HG02588 (cell line): ENCODE measurements at regions not wholly inside any gene's neighbourhood (a gene's known extent, or its start where the extent isn't known, plus 50 kb on each side); places are given as distances from the start of the nearest gene placed in this dataset.
A peak's percentile ranks its signal among the peaks of the same experiment; 100 is the strongest.
"Not testable (repeated sequence)": the region's sequence is repeated elsewhere in the genome, so short reads cannot be mapped to it uniquely, and the experiment has no call there.

Experiments
- ATAC-seq: cut with Tn5 transposase; IDR thresholded peaks from one replicate; pipeline ENCODE4 v1.9.1; 2021; ENCODE audit warnings: mild to moderate bottlenecking, moderate library complexity; ENCODE audit not compliant: unreplicated experiment

DNA sequence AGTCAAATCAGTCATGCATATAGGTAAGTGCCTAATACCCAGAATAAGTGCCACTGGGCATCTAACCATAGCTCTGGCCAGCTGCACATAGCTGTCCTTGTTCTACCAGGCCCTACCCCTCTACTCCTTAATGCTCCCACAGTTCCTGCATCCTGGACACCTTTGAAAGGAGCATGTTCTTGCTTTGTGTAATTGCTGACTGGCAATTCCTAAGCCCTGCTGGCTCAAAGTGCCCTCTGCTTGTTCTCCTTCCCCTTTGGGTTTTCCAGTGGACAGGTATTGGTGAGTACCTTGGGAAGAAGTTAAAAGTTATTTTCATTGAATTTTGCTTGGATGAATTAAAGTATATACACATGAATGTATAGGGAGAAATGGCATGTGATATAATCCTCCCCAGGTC is 516.4 kb downstream of the ETNK1 start:
- no peak for ATAC-seq

DNA sequence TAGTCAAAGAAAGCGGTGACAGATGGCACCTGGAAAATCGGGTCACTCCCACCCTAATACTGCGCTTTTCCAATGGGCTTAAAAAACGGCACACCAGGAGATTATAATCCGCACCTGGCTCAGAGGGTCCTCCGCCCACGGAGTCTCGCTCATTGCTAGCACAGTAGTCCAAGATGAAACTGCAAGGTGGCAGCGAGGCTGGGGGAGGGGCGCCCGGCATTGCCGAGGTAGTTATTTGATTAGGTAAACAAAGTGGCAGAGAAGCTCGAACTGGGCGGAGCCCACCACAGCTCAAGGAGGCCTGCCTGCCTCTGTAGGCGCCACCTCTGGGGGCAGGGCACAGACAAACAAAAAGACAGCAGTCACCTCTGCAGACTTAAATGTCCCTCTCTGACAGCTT is 521.1 kb downstream of the ETNK1 start:
- not testable (repeated sequence) for ATAC-seq

DNA sequence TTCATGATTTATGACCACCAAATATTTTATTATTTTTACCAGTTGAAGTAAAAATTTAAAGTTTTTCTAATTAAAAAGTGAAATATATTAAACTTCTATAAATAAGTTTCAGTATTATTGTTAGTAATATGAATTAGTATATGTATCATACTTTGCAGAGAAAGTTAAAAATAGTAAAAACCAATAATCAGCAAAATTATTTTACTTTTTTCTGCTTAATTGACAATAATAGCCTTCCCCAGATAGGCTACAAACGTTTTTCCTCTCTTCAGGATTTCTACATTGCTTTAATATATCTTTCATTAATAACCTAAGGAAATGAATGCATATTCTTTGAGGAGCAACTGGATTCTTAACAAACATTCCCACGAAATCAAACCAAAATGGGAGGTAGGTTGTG is 543.5 kb downstream of the ETNK1 start:
- ATAC-seq, result no peak

DNA sequence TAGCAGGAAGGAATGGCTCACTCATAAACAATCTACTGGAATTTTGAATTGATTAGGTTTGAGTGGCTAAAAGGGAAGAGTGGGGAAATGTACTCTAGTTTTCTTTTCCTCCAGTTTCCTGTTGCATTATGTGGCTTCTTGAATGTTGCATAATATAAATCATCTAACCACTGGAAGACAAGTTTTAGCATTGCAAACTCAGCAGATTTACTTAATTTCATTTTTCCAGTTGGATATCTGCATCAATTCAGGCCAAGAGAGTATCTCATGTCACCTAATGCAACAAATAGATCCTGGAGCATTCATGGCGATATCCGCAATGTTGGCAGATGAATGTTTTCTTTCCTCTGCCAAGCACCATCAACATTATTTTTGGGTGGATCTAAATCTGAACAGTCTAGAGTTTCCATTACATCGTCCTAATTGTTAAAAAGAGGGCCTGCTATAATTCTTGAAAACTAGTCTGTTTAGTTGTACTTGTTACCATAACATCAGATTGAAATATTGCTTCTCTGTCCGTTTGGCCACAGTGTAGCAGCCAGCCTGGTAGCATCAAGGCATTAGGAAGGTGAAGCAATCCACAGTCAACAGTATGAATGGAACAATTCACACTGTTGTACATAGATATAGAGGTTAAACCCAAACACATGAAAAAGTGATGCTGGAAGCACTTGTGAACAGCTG is 544.2 kb downstream of the ETNK1 start:
- no peak for ATAC-seq

DNA sequence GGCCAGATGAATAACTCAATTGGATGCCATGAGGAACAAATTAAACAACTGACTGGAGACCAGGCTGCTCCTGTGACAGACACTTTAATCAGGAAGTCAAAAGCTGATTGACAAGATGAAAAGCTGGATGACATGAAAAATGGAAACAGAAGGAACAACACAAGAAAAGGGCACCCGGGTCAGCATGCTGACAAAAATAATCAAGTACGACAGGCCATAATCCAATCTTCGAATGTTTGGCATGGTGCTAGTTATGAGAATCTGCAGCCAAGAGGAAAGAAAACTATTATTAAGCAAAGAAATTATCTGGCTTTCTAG is 544.7 kb downstream of the ETNK1 start:
- no peak for ATAC-seq

GRCh38 chr12:23174917-23175316 is 549.9 kb downstream of the ETNK1 start:
- no peak for ATAC-seq

GRCh38 chr12:23185346-23185745 is 560.4 kb downstream of the ETNK1 start:
- ATAC-seq, result no peak

DNA sequence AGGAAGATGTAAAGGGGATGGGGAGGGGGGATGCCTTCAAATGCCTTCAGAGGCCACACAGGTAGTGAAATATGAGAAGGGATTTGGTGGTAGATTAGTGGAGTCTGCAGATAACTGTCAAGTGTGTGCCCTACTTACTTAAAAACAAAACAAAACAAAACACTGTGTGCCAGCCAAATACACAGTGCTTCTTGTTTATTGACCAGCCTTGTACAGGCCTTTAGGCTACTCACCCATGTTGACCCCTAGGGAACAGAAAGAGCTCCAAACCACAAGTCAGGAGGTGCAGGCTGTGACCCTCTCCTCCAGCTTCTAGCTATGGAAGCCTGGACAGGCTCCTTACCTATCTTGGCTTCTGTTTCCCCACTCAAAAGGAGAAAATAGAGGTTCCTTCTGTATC is 562.0 kb downstream of the ETNK1 start:
- no peak for ATAC-seq

DNA sequence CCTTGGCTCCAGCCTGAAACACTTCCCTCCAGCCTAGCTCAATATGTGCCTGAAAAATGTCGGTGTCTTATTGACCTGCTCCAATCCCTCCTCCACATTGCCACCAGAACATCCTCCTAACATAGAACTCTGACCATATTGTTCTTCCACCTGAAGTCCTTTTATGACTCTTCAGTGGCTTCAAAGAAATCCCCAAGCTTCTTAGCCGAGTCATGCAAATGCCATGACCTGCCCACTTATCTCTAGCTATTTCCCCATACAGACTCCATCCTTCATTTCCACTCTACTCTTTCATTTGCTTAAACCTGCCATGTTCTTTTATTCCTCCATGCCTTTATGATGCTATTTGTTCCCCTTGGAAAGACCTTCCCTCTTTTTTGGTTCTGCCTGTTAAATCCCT is 568.6 kb downstream of the ETNK1 start:
- no peak for ATAC-seq

GRCh38 chr12:23197266-23197665 is 572.3 kb downstream of the ETNK1 start:
- ATAC-seq, result no peak

- ATAC-seq, result no peak
These were observed 577.8 kb downstream of the ETNK1 start for GRCh38 chr12:23202728-23203127.

GRCh38 chr12:23204933-23205778 is 580.2 kb downstream of the ETNK1 start:
- ATAC-seq, result peak; percentile 81

- no peak for ATAC-seq
These were observed 584.8 kb downstream of the ETNK1 start for GRCh38 chr12:23209793-23210192.

GRCh38 chr12:23210573-23210972 is 585.6 kb downstream of the ETNK1 start:
- no peak for ATAC-seq

DNA sequence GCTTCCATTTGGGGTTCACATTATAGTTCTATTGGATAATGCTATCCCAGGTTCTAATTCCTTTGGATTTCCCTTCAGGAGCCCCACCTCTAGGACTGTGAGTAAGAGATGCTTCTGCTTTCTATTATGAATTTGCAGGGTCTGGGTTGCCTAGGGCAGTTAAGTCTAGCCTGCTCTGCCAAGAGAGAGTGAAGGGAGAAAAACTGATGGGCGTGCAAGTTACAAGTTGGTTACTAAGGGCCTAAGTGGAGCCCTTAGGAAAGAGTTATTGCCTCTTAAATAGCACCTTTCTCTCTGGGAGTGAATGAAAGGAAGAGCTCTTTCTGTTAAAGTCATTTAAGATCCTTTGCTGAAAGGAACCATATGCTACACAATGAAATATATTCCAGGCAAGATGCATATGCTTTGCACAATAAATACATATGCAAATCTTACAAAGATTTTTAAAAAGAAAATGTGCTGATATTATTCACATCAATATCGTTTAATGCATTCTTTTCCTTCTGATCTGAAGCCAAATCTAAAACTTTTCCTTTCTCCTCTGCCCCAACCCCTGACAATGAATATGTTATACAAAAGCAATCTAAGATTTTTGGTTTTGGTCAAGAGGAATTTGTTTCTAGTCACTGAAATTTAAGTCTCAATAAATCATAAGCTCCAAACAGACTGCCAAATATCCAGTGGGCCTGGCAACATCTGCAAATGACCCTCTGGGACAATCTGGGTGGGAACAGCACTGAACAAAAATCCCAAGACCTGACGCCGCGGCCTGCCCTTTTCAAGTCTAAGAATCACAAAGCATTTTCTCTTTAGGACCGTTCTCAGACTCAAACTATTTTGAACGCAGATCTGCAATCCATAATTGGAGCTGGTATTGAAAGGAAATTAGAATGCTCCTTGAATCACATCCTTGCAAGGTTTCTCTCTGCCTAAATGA is 586.7 kb downstream of the ETNK1 start:
- no peak for ATAC-seq

DNA sequence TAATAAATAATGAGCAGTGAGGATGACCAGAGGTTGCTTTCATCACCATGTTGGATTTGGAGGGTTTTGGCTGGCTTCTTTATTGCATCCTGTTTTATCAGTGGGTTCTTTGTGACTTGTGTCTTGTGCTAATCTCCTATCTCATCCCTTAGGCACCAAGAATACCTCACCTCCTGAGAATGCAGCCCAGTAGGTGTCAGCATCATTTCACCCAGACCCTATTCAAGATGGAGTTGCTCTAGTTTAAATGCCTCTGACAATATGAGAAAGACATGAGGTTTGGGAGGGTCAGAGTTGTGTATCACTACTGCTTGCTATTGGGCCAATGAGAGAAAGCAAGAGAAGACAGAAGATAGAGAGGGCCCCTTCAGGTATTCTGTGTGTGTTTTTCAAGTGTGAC is 592.2 kb downstream of the ETNK1 start:
- ATAC-seq, result no peak

DNA sequence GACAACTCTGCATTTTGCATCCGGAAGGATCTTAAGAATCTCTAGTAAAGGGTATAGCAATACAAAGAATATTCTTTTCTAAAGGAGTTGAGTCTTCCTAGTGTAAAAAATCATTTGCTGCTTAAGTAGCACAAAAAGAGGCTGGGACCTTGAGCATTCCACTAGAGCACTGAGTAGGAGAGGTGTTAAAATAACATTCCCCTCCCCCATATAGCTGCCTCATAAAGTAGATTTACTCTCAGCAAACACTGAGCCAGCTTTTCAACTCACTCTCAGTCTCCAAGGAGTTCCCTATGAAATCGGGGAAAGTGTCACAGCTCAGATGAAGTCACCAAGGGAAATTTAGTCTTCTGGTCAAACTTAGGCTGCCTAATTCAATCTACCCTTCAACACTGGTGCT is 592.7 kb downstream of the ETNK1 start:
- ATAC-seq, result no peak

GRCh38 chr12:23221066-23221465 is 596.1 kb downstream of the ETNK1 start:
- no peak for ATAC-seq

DNA sequence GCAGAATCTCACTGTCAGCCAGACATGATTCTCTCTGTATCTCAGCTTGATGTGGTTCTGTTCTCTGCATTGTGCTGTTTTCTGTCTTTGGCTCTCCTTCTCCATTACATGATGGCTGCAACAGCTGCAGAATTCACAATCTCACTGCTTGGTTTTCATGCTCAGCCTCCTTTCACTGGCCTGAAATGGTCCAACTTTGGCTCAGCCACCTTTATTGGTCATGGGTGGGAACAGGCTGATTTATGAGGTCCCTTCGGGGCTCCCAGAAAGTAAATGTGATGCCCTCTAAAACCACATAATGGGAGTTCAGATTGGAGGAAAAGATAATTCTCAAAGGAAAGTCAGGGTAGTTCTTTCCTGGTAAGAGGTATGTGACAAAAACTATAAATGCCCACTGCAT is 597.0 kb downstream of the ETNK1 start:
- ATAC-seq, result no peak

- no peak for ATAC-seq
These were observed 597.8 kb downstream of the ETNK1 start for GRCh38 chr12:23222801-23223200.

GRCh38 chr12:23228101-23228500 is 603.1 kb downstream of the ETNK1 start:
- no peak for ATAC-seq

DNA sequence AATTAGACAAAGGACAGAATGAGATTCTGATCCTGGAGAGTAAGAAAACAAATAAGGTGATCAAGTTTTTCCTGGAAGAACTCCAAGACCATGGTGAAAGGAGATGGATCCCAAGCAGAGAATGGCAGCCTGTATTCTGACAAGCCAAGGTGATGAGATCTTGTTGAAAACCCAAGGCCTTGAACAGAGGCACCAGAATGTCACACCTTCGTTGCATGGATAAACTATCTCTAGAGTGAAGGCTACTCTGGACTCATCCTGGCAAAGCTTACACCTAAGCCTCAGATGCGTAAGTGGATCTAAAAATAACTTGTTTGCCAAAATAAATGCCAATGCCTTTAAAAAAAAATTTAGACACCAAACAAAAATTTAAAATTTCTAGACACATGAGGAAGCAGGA is 605.9 kb downstream of the ETNK1 start:
- no peak for ATAC-seq
